GM12891 (cell line): ENCODE measurements at regions not wholly inside any gene's neighbourhood (a gene's known extent, or its start where the extent isn't known, plus 50 kb on each side); places are given as distances from the start of the nearest gene placed in this dataset.

ENCODE experiments used
- POLR2A ChIP-seq: IDR thresholded peaks from 2 replicates; pipeline ENCODE4 v1.6.1; 2011; ENCODE audit warnings: low read depth, low read length, control low read depth
- POLR2AphosphoS5 ChIP-seq: IDR thresholded peaks from 2 replicates; pipeline ENCODE4 v1.6.1; 2011; ENCODE audit warnings: low read depth, low read length, control low read depth
- SPI1 ChIP-seq: IDR thresholded peaks from 2 replicates; pipeline ENCODE4 v1.6.1; 2011; ENCODE audit warnings: low read depth, low read length, control low read depth
- TAF1 ChIP-seq: IDR thresholded peaks from 2 replicates; pipeline ENCODE4 v1.6.1; 2011; ENCODE audit warnings: low read depth, low read length, control low read depth

GRCh38 chr12:105706321-105706972 lies 376.0 kb downstream of the C12orf75 start:
- TF ChIP-seq TAF1 (no peak), POLR2AphosphoS5 (no peak), POLR2A (no peak), SPI1 (no peak)
